ENCODE measurements at regions not wholly inside any gene's neighbourhood (a gene's known extent, or its start where the extent isn't known, plus 50 kb on each side); places are given as distances from the start of the nearest gene placed in this dataset.
"Not testable (repeated sequence)": the region's sequence is repeated elsewhere in the genome, so short reads cannot be mapped to it uniquely, and the experiment has no call there.

DNA sequence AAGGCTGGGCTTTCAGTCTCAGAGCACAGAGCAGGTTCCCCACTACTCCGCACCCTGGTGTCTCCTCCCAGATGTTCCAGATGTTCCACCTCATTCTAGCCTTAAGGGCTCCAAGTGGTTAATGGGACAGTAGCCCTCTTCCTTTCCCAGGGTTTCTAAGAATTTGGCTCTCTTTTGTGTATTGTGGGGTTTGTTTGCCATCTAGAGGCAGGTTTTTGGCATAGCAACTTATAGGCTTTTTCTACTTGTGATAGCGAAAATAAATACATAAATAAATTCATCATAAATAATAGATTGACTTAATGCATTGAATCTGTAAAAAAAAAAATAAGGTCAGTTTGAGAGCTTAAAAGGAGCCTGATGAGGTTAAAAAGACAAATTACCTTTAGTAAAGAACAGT is 86.1 kb upstream of the XKR3 start:
- not testable (repeated sequence) for DNase-seq

DNA sequence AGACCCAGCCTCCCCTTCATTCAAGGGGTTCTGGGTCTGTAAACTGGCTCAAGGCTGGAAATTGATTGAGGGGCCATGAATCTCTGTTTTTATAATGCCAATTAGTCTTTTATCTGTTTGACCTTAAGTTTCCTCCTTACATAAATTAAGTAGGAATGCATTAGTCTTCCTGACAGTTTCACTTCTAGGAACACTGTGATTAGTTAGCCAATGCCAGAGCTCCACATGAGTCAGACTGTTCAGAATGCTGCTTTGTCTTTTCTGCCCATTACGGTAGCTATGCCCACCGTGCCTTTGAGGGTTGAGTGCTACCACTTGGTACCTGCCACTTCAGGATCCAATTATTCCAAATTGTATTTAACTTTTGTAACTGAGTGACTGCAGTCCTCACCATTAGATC is 76.8 kb upstream of the XKR3 start:
- DNase-seq = not testable (repeated sequence)

DNA sequence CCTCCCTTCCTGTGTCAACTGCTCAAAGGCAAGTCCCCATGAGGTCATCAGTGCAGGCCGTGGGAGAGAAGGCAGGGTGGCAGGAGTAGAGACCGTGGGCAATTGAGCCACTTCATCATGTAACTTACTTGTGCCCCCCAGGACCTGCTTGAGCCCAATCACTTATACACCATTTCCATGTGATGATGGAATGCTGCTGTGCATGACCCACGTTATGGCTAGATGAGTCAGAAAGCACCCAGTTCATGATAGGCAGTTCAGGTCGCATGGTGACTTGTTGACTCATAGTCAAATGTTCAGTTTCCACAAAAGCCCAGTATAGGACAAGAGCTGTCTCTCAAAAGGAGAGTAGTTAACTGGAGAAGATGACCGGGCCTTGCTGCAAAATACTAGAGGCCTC is 76.4 kb upstream of the XKR3 start:
- not testable (repeated sequence) for DNase-seq

DNA sequence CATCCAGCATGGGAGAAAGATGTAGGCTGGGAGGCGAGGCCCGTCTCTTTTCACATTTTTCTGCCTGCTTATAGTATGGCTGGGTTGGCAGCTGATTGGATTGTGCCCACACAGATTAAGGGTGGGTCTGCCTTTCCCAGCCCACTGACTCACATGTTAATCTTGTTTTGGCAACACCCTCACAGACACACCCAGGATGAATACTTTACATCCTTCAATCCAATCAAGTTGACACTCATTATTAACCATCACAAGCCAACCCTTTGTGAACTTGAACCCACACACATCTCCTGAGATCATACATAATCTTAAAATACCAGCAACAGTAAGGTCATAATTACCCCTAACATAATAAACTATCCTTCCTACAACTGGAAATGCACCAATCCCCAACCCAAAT is 74.1 kb upstream of the XKR3 start:
- DNase-seq = not testable (repeated sequence)

DNA sequence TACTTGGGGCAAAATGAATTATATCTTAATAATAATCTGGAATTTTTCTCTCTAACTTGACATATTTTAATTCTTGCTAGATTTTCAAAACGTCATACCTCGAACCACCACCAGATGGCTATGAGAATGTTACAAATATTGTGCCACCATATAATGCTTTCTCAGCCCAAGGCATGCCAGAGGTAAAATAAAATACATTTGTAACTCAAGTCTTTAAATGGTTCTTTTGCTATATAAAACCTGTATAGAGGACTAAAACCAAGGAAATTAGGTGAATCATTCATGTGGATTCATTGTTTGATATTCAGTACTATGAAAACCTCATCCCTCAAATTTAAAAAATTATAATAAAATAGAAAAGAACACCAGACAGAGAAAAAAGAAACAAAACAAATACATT is 72.2 kb upstream of the XKR3 start:
- DNase-seq = not testable (repeated sequence)

DNA sequence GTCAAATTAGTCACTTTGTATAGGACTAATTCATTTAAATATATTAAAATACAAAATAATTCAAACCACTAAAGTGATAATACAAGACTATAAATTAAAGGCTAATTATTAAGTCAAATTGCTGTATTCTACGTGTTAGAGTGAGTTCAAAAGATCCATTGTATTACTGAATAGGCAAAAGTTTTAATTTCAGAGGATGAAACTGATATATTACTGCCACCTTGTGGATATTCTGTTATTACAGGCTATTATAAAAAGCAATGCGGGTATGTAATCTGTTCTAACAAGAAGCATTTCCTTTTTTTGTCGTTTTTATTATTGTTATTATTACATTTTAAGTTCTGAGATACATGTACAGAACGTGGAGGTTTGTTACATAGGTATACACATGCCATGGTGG is 66.7 kb upstream of the XKR3 start:
- peak; percentile 6 for DNase-seq

DNA sequence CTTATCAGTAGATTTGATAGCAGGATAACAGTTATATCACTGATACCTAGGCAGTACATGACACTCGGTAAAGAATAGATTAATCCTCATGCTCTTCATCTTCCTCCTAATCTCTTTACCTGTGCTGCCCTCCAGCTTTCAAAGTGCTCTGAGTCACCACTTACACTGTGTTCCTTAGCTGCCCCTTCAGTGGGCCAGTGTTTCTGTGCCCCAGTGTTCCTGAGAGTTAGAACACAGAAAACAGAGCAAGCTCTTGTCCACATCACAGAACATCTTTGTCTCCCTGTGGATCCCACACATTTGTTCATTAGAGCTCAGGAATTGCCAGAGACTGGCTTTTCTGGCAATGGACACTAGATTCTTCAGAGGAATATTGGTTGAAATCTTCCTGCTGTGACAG is 51.1 kb upstream of the XKR3 start:
- not testable (repeated sequence) for DNase-seq
